ENCODE measurements at regions not wholly inside any gene's neighbourhood (a gene's known extent, or its start where the extent isn't known, plus 50 kb on each side); places are given as distances from the start of the nearest gene placed in this dataset.
"Not testable (repeated sequence)": the region's sequence is repeated elsewhere in the genome, so short reads cannot be mapped to it uniquely, and the experiment has no call there.

DNA sequence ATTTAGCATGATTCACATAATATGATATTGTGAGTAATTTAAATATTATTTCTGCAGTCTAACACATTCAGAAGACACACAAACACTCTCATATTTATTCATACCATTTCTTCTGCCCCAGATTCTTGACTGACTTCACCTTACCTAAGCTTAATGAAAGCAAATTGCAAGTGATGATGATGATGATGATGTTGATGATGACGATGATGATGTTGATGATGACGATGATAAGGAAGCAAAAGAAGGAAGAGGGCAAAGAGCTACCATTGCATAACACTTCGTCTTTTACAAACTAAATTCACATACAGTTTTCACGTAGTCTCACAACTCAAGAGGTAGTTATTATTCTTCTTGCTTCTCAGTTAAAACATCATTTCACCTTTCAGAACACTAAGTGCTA is 404.7 kb downstream of the NAF1 start:
- Histone ChIP-seq H3K4me1 (ENCODE audit: control insufficient read depth, insufficient read depth, low read length) (no peaks in the 10 kb centered on the region), H3K36me3 (ENCODE audit: control insufficient read depth, insufficient read depth, low read length) (no peaks in the 10 kb centered on the region), H3K27ac (ENCODE audit: low read length) (no peak overlapping the region), H3K4me3 (ENCODE audit: low read depth in 2 of 2, low read length in 2 of 2) (no peak overlapping the region), H3K9me3 (ENCODE audit: control insufficient read depth, insufficient read depth, low read depth, low read length) (no peaks in the 10 kb centered on the region), H3K27me3 (ENCODE audit: control insufficient read depth, insufficient read depth, low read length) (no peaks in the 10 kb centered on the region)
- CTCF ChIA-PET = no interaction called here
- BruUV-seq (replicated peaks) = no TSS peak
- ATAC-seq (no peak), DNase-seq (ENCODE audit: low read depth, low spot score) (no peak)
- in situ Hi-C loops (cut with HindIII; ENCODE audit: low pct_unique_long_range_greater_than_20kb, low sequenced_read_pairs) = no loop called here
- POLR2A ChIA-PET = no interaction called here
- TF ChIP-seq TCF7L2 (IDR thresholded peaks at IDR 0.05; ENCODE audit: low read depth, low read length) (no peak), SIN3A (IDR thresholded peaks at IDR 0.05; ENCODE audit: borderline replicate concordance, insufficient read depth, low read depth, low read length) (no peak), POLR2AphosphoS5 (IDR thresholded peaks at IDR 0.05; ENCODE audit: low read depth, low read length) (no peak), REST (IDR thresholded peaks at IDR 0.05; ENCODE audit: insufficient read depth in 1 of 2, low read depth in 2 of 2, low read length in 1 of 2) (no peak)
- TF ChIP-seq, protein P1, sequence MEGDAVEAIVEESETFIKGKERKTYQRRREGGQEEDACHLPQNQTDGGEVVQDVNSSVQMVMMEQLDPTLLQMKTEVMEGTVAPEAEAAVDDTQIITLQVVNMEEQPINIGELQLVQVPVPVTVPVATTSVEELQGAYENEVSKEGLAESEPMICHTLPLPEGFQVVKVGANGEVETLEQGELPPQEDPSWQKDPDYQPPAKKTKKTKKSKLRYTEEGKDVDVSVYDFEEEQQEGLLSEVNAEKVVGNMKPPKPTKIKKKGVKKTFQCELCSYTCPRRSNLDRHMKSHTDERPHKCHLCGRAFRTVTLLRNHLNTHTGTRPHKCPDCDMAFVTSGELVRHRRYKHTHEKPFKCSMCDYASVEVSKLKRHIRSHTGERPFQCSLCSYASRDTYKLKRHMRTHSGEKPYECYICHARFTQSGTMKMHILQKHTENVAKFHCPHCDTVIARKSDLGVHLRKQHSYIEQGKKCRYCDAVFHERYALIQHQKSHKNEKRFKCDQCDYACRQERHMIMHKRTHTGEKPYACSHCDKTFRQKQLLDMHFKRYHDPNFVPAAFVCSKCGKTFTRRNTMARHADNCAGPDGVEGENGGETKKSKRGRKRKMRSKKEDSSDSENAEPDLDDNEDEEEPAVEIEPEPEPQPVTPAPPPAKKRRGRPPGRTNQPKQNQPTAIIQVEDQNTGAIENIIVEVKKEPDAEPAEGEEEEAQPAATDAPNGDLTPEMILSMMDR (IDR thresholded peaks at IDR 0.05) = no peak
- intact Hi-C loops (cut with micrococcal nuclease; ENCODE audit: unreplicated experiment) = no loop called here

DNA sequence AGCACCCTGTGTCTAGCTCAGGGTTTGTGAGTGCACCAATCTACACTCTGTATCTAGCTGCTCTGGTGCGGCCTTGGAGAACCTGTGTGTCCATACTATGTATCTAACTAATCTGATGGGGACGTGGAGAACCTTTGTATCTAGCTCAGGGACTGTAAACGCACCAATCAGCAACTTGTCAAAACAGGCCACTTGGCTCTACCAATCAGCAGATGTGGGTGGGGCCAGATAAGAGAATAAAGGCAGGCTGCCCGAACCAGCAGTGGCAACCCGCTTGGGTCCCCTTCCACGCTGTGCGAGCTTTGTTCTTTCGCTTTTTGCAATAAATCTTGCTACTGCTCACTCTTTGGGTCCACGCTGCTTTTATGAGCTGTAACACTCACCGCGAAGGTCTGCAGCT is 426.5 kb downstream of the NAF1 start:
- POLR2A ChIA-PET; H3K4me1 ChIP-seq (ENCODE audit: control insufficient read depth, insufficient read depth, low read length); DNase-seq (ENCODE audit: low read depth, low spot score); H3K27ac ChIP-seq (ENCODE audit: low read length); H3K36me3 ChIP-seq (ENCODE audit: control insufficient read depth, insufficient read depth, low read length); intact Hi-C loops (cut with micrococcal nuclease; ENCODE audit: unreplicated experiment); H3K4me3 ChIP-seq (ENCODE audit: low read depth in 2 of 2, low read length in 2 of 2); in situ Hi-C loops (cut with HindIII; ENCODE audit: low pct_unique_long_range_greater_than_20kb, low sequenced_read_pairs); H3K27me3 ChIP-seq (ENCODE audit: control insufficient read depth, insufficient read depth, low read length); BruUV-seq (replicated peaks); ATAC-seq; H3K9me3 ChIP-seq (ENCODE audit: control insufficient read depth, insufficient read depth, low read depth, low read length): not testable (repeated sequence)
- CTCF ChIA-PET = interaction anchor here (0.7 kb wide), 1 partner anchor 14 kb away, joined by 3 read pairs; no protein-coding TSS in a partner anchor

- H3K27me3 ChIP-seq (ENCODE audit: control insufficient read depth, insufficient read depth, low read length); H3K36me3 ChIP-seq (ENCODE audit: control insufficient read depth, insufficient read depth, low read length); H3K9me3 ChIP-seq (ENCODE audit: control insufficient read depth, insufficient read depth, low read depth, low read length); H3K4me1 ChIP-seq (ENCODE audit: control insufficient read depth, insufficient read depth, low read length); H3K4me3 ChIP-seq (ENCODE audit: low read depth in 2 of 2, low read length in 2 of 2); in situ Hi-C loops (cut with HindIII; ENCODE audit: low pct_unique_long_range_greater_than_20kb, low sequenced_read_pairs); intact Hi-C loops (cut with micrococcal nuclease; ENCODE audit: unreplicated experiment); POLR2A ChIA-PET; ATAC-seq; BruUV-seq (replicated peaks); DNase-seq (ENCODE audit: low read depth, low spot score); H3K27ac ChIP-seq (ENCODE audit: low read length): not testable (repeated sequence)
- CTCF ChIA-PET = interaction anchor here (0.7 kb wide), 1 partner anchor 13 kb away, joined by 3 read pairs; no protein-coding TSS in a partner anchor
Observed at GRCh38 chr4:162739596-162739995, 427.1 kb downstream of the NAF1 start.

Data from Panc1 (cell line).